IMR-90 (cell line): ENCODE measurements at regions not wholly inside any gene's neighbourhood (a gene's known extent, or its start where the extent isn't known, plus 50 kb on each side); places are given as distances from the start of the nearest gene placed in this dataset.
A peak's percentile ranks its signal among the peaks of the same experiment; 100 is the strongest.

Source experiments
- ATAC-seq: fragments of 200-7000 bp; cut with Tn5 transposase; 2 replicates; pipeline ENCODE4 v1.9.1; 2020; ENCODE audit warnings: low read depth, mild to moderate bottlenecking, moderate library complexity
- BruUV-seq: library from RNA; stranded (reverse); fragments of 400-500 nt; replicated peaks from 2 replicates; lab custom pipeline; 2021; lab: Mats Ljungman, UMichigan
- CTCF ChIA-PET: fragments of 300-600 bp; formaldehyde crosslinking; extraction: SDS; loops from one replicate; lab custom pipeline; 2021; ENCODE audit warnings: antibody characterized with exemption; lab: Yijun Ruan, JAX
- POLR2A ChIA-PET: fragments of 300-600 bp; sonication (Branson Sonifier 250); formaldehyde crosslinking; loops from one replicate; lab custom pipeline; 2022; ENCODE audit warnings: antibody characterized with exemption; ENCODE audit not compliant: unreplicated experiment; lab: Charles Lee
- DNase-seq: peaks from one replicate; pipeline ENCODE4 v3.0.0; 2013
- H2AFZ ChIP-seq: replicated peaks from 2 replicates; pipeline ENCODE3; 2013; ENCODE audit warnings: low read length, mild to moderate bottlenecking; ENCODE audit not compliant: poor library complexity
- H2AK5ac ChIP-seq: 2 replicates; pipeline ENCODE4 v1.6.1; 2013; ENCODE audit warnings: low read depth, low read length, inconsistent platforms
- H2AK9ac ChIP-seq: replicated peaks from 2 replicates; pipeline ENCODE3; 2013; ENCODE audit warnings: mild to moderate bottlenecking, low read depth, low read length, moderate library complexity; ENCODE audit not compliant: poor library complexity
- H2BK120ac ChIP-seq: 2 replicates; pipeline ENCODE4 v1.6.1; 2013; ENCODE audit warnings: low read depth, low read length, inconsistent platforms
- H2BK15ac ChIP-seq: 3 replicates; pipeline ENCODE4 v1.6.1; 2013; ENCODE audit warnings: low read depth, low read length, inconsistent platforms
- H2BK20ac ChIP-seq: 2 replicates; pipeline ENCODE4 v1.6.1; 2013; ENCODE audit warnings: low read depth, mild to moderate bottlenecking, inconsistent platforms, low read length, moderate library complexity
- H2BK5ac ChIP-seq: 2 replicates; pipeline ENCODE4 v1.6.1; 2013; ENCODE audit warnings: mild to moderate bottlenecking, low read depth, low read length, inconsistent platforms; ENCODE audit not compliant: poor library complexity, severe bottlenecking
- H3K14ac ChIP-seq: replicated peaks from 2 replicates; pipeline ENCODE4 v1.6.1; 2013; ENCODE audit warnings: low read depth, low read length, inconsistent platforms
- H3K18ac ChIP-seq: 2 replicates; pipeline ENCODE4 v1.6.1; 2013; ENCODE audit warnings: low read depth, low read length, control low read depth
- H3K23ac ChIP-seq: 2 replicates; pipeline ENCODE4 v1.6.1; 2013; ENCODE audit warnings: low read depth, low read length, inconsistent platforms
- H3K27ac ChIP-seq: 2 replicates; pipeline ENCODE4 v1.5.1; 2013; ENCODE audit warnings: mild to moderate bottlenecking, control low read depth, low read length; ENCODE audit not compliant: insufficient read depth
- H3K27me3 ChIP-seq: 2 replicates; pipeline ENCODE4 v1.6.1; 2013; ENCODE audit warnings: low read length; ENCODE audit not compliant: control insufficient read depth, insufficient read depth
- H3K36me3 ChIP-seq: 2 replicates; pipeline ENCODE4 v1.6.1; 2013; ENCODE audit warnings: low read length, mixed read lengths; ENCODE audit not compliant: control insufficient read depth, insufficient read depth
- H3K4ac ChIP-seq: 2 replicates; pipeline ENCODE4 v1.6.1; 2013; ENCODE audit warnings: low read depth, low read length, inconsistent platforms
- H3K4me1 ChIP-seq: 2 replicates; pipeline ENCODE4 v1.6.1; 2013; ENCODE audit warnings: low read length, mixed read lengths; ENCODE audit not compliant: control insufficient read depth, insufficient read depth
- H3K4me2 ChIP-seq: 2 replicates; pipeline ENCODE4 v1.6.1; 2013; ENCODE audit warnings: low read depth, mild to moderate bottlenecking, control low read depth, low read length, moderate library complexity
- H3K4me3 ChIP-seq: 2 replicates; pipeline ENCODE4 v1.5.1; 2013; ENCODE audit warnings: low read depth, mild to moderate bottlenecking, control low read depth, low read length, moderate library complexity; ENCODE audit not compliant: insufficient read depth
- H3K56ac ChIP-seq: 2 replicates; pipeline ENCODE4 v1.6.1; 2013; ENCODE audit warnings: low read length, inconsistent platforms; ENCODE audit not compliant: insufficient read depth; ENCODE audit errors: extremely low read depth
- H3K79me1 ChIP-seq, 2 experiments: 2 replicates each; pipeline ENCODE4 v1.6.1; 2013; ENCODE audit warnings: low read length in 2 of 2, inconsistent platforms in 1 of 2, low read depth in 1 of 2
- H3K9ac ChIP-seq: 2 replicates; pipeline ENCODE4 v1.6.1; 2013; ENCODE audit warnings: low read depth, low read length, control low read depth
- H3K9me1 ChIP-seq: 2 replicates; pipeline ENCODE4 v1.6.1; 2013; ENCODE audit warnings: low read length, inconsistent platforms; ENCODE audit not compliant: insufficient read depth
- H3K9me3 ChIP-seq: 2 replicates; pipeline ENCODE4 v1.6.1; 2013; ENCODE audit warnings: low read length; ENCODE audit not compliant: control insufficient read depth, insufficient read depth
- H4K20me1 ChIP-seq: 2 replicates; pipeline ENCODE4 v1.6.1; 2013; ENCODE audit warnings: low read length, inconsistent platforms; ENCODE audit not compliant: insufficient read depth
- H4K5ac ChIP-seq: 2 replicates; pipeline ENCODE4 v1.6.1; 2013; ENCODE audit warnings: mild to moderate bottlenecking, low read depth, low read length, control low read depth
- H4K8ac ChIP-seq, 2 experiments: 2 replicates each; pipeline ENCODE4 v1.6.1; 2013; ENCODE audit warnings: low read depth in 2 of 2, low read length in 2 of 2, control low read depth in 1 of 2, inconsistent platforms in 1 of 2
- H4K91ac ChIP-seq: 2 replicates; pipeline ENCODE4 v1.6.1; 2013; ENCODE audit warnings: low read depth, low read length, inconsistent platforms; ENCODE audit not compliant: insufficient read depth
- CEBPB ChIP-seq: IDR thresholded peaks from 2 replicates; pipeline ENCODE4 v1.6.1; 2012; ENCODE audit warnings: low read depth, low read length, improper control_type of control experiment
- CHD1 ChIP-seq: IDR thresholded peaks from 2 replicates; pipeline ENCODE4 v1.6.1; 2012; ENCODE audit warnings: low read depth, low read length, improper control_type of control experiment
- ELK1 ChIP-seq: fragments of 150-350 bp; IDR thresholded peaks from 2 replicates; pipeline ENCODE4 v1.6.1; 2016; ENCODE audit warnings: low read depth, mild to moderate bottlenecking, low read length, moderate library complexity, borderline replicate concordance
- WGBS, 2 experiments: methylation state at CpG; one replicate each; pipeline versions ENCODE4 v1.1.5 to v1.1.7; 2013; ENCODE audit warnings: missing lambda C conversion rate in 2 of 2; ENCODE audit not compliant: insufficient read length in 1 of 2; ENCODE audit errors: extremely low coverage in 2 of 2; 5-methylcytosine and 5-hydroxymethylcytosine counted together
- dilution Hi-C: fragments of 300-500 bp; cut with HindIII; formaldehyde crosslinking; loops from one replicate; pipeline ENCODE4 v1.14.3; 2018; ENCODE audit warnings: low sequenced_read_pairs; ENCODE audit not compliant: unreplicated experiment
- in situ Hi-C: fragments of 300-500 bp; cut with MboI; formaldehyde crosslinking; loops from 3 replicates; pipeline ENCODE4 v1.14.3; 2019; ENCODE audit warnings: low sequenced_read_pairs, inconsistent platforms, mixed read lengths
- intact Hi-C: fragments of 100-400 bp; cut with micrococcal nuclease; formaldehyde crosslinking; loops from 2 replicates; pipeline ENCODE4 v1.10.0; 2022

- ATAC-seq (no peak), DNase-seq (no peak)
- H3K27ac ChIP-seq, result no peak overlapping the region
- H3K18ac ChIP-seq, result no peak overlapping the region
- no peaks in the 10 kb centered on the region for H3K79me1 ChIP-seq
- H4K91ac ChIP-seq, result no peak overlapping the region
- H3K4me3 ChIP-seq, result no peak overlapping the region
- H3K9ac ChIP-seq, result no peak overlapping the region
- H3K4me2 ChIP-seq, result no peak overlapping the region
- ChIA-PET POLR2A (no interaction called here), CTCF (interaction anchor here (0.6 kb wide), 1 partner anchor 97 kb away, joined by 4 read pairs; no protein-coding TSS in a partner anchor)
- H3K9me1 ChIP-seq, result no peaks in the 10 kb centered on the region
- no peak overlapping the region for H2AK9ac ChIP-seq
- in situ Hi-C loops (loop anchor here (10.0 kb wide), 1 partner anchor 57 kb away; no protein-coding TSS in a partner anchor), intact Hi-C loops (no loop called here), dilution Hi-C loops (no loop called here)
- H2BK5ac ChIP-seq, result no peak overlapping the region
- H3K23ac ChIP-seq, result no peak overlapping the region
- no peak overlapping the region for H2BK15ac ChIP-seq
- H3K4me1 ChIP-seq, result no peaks in the 10 kb centered on the region
- no peak overlapping the region for H3K14ac ChIP-seq
- WGBS, 2 experiments, result no CpG with 5 or more reads among the region's 4 CpGs
- no peaks in the 10 kb centered on the region for H3K27me3 ChIP-seq
- peaks cover 2% of the 10 kb centered on the region; the same call in 1 of the 2 replicates for H3K9me3 ChIP-seq
- H2BK20ac ChIP-seq, result no peak overlapping the region
- no peak overlapping the region for H3K56ac ChIP-seq
- BruUV-seq, result no TSS peak
- H4K5ac ChIP-seq, result no peak overlapping the region
- H3K4ac ChIP-seq, result no peak overlapping the region
- H4K20me1 ChIP-seq, result no peaks in the 10 kb centered on the region
- TF ChIP-seq CEBPB (peak; percentile 44; the same call in 1 of the 2 replicates), ELK1 (no peak), CHD1 (no peak)
- H3K36me3 ChIP-seq, result no peaks in the 10 kb centered on the region
- H4K8ac ChIP-seq, result no peak overlapping the region
- no peak overlapping the region for H2AK5ac ChIP-seq
- no peak overlapping the region for H2AFZ ChIP-seq
- no peak overlapping the region for H2BK120ac ChIP-seq
These were observed 156.2 kb upstream of the SLC44A1 start for GRCh38 chr9:105087910-105088898.
